ENCODE measurements at regions not wholly inside any gene's neighbourhood (a gene's known extent, or its start where the extent isn't known, plus 50 kb on each side); places are given as distances from the start of the nearest gene placed in this dataset.

DNA sequence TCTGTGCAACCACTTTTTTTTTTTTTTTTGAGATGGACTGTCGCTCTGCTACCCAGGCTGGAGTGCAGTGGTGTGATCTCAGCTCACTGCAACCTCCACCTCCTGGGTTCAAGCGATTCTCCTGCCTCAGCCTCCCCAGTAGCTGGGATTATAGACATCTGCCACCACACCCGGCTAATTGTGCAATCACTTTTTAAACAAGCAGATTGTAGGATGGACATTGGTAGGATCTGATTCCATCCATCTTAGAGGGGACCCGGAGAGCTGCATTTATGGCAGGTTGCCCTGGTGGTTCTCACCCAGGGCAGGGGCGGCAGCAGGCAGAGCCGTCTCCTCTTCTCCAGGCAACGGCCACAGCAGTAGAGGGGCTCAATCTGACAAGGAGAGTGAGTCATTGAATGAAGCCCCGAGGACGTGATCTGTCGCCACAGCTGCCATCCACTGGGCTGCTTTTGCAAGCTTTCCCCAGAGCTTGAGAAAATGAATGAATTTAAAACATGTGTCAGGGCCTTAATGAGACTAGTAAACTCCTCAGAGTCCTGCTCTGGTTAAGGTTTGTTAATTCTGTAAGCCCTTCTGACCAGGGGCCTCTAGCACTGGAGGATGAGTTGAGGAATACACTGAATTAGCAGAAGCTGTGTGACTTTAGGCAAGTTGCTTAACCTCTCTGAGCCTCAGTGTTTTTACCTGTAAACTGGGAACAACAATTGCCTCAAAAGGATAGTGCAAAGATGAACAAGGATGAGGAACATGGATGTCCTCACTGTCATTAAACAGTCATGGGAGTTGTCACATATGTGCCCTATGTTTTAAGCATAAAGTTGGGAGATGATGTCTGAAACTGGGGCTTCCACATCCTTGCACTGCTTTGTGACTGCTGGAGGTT, 129.1 kb downstream of the ASB7 start:
- no peak for TF ChIP-seq POLR2A (IDR thresholded peaks at IDR 0.05)
- TF ChIP-seq, protein P1, sequence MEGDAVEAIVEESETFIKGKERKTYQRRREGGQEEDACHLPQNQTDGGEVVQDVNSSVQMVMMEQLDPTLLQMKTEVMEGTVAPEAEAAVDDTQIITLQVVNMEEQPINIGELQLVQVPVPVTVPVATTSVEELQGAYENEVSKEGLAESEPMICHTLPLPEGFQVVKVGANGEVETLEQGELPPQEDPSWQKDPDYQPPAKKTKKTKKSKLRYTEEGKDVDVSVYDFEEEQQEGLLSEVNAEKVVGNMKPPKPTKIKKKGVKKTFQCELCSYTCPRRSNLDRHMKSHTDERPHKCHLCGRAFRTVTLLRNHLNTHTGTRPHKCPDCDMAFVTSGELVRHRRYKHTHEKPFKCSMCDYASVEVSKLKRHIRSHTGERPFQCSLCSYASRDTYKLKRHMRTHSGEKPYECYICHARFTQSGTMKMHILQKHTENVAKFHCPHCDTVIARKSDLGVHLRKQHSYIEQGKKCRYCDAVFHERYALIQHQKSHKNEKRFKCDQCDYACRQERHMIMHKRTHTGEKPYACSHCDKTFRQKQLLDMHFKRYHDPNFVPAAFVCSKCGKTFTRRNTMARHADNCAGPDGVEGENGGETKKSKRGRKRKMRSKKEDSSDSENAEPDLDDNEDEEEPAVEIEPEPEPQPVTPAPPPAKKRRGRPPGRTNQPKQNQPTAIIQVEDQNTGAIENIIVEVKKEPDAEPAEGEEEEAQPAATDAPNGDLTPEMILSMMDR (IDR thresholded peaks at IDR 0.05), result no peak
